B cell (primary cell): ENCODE measurements at regions not wholly inside any gene's neighbourhood (a gene's known extent, or its start where the extent isn't known, plus 50 kb on each side); places are given as distances from the start of the nearest gene placed in this dataset.

Source experiments
- CTCF ChIP-seq: fragments of 200-600 bp; IDR thresholded peaks from one replicate; pipeline ENCODE4 v1.8.0; 2022; ENCODE audit warnings: antibody characterized with exemption, mild to moderate bottlenecking
- EZH2 ChIP-seq: IDR thresholded peaks from 2 replicates; pipeline ENCODE4 v1.6.1; 2012; ENCODE audit warnings: borderline replicate concordance, low read depth, mild to moderate bottlenecking, moderate library complexity, low read length; ENCODE audit not compliant: insufficient read depth, poor library complexity, severe bottlenecking

- TF ChIP-seq CTCF: no peak
- TF ChIP-seq EZH2: no peak
Measured at GRCh38 chr4:120406960-120407359, 340.3 kb upstream of the MAD2L1 start.
